D341Med (cell line): ENCODE measurements at regions not wholly inside any gene's neighbourhood (a gene's known extent, or its start where the extent isn't known, plus 50 kb on each side); places are given as distances from the start of the nearest gene placed in this dataset.
A peak's percentile ranks its signal among the peaks of the same experiment; 100 is the strongest.

Source experiments
- DNase-seq: peaks from one replicate; pipeline ENCODE4 v3.0.0; 2012; ENCODE audit warnings: low spot score

- no peak for DNase-seq
Measured at GRCh38 chr18:39667905-39668304, 2102.3 kb upstream of the CELF4 start.

DNA sequence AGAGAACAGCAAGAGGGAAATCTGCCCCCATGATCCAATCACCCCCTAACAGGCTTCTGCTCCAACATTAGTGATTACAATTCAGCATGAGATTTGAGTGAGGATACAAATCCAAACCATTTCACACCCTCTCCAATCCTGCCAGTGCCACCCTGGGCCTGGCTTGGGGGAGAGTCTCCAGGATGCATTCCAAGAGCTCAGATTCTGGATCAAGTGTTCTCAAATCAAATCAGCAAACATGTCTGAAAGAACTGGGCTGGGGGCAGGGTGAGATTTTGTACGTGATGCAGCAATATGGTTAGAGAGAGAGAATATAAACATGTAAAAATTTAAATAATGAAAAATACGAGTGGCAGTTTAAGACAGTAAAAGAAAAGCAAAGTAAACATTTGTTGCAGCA is 2100.9 kb upstream of the CELF4 start:
- DNase-seq = no peak

GRCh38 chr18:39661856-39662366 is 2096.3 kb upstream of the CELF4 start:
- DNase-seq = no peak

GRCh38 chr18:39660141-39660540 is 2094.5 kb upstream of the CELF4 start:
- DNase-seq = no peak

GRCh38 chr18:39655341-39655740 is 2089.7 kb upstream of the CELF4 start:
- no peak for DNase-seq

GRCh38 chr18:39653221-39653620 is 2087.6 kb upstream of the CELF4 start:
- no peak for DNase-seq

- no peak for DNase-seq
Measured at GRCh38 chr18:39648616-39649015, 2083.0 kb upstream of the CELF4 start.

GRCh38 chr18:39647627-39648534 is 2082.3 kb upstream of the CELF4 start:
- DNase-seq = peak; percentile 43

DNA sequence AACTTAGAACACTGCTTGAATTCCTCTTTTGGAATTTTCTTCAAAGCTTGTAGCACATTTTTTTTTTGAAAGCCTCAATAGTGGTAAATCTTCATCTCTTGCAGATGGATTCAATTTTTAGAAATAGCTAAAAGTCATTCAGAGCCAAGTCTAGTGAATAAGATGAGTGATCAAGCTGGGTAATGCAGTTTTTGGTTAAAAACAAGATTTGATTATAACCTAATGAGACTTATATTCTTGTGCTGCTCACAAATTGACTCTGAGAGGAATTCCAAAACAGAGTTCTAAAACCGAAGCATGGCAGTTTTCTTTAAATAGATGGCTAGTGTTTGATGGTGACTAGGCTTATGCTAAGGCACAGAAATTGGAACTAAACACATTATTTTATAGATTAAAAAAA is 2072.6 kb upstream of the CELF4 start:
- no peak for DNase-seq

GRCh38 chr18:39636931-39637330 is 2071.3 kb upstream of the CELF4 start:
- DNase-seq = no peak

- DNase-seq = no peak
Measured at GRCh38 chr18:39635966-39636365, 2070.4 kb upstream of the CELF4 start.

GRCh38 chr18:39635192-39635591 is 2069.6 kb upstream of the CELF4 start:
- DNase-seq = no peak

DNA sequence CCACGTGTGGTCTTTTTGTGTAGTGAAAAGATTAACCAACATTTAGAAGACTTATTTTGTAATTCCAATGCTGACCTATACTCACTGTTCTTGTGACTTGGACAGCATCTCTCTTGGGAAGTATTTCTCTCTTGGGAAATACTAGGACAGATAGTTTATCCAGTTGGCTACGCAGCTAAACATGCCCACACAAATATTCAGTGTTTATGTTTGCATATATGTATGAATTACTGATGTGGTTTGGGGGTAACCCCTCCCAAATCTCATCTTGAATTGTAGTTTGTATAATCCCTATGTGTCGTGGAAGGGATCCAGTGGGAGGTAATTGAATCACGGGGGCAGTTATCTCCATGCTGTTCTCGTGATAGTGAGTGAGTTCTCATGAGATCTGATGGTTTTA is 2062.3 kb upstream of the CELF4 start:
- DNase-seq = no peak

DNA sequence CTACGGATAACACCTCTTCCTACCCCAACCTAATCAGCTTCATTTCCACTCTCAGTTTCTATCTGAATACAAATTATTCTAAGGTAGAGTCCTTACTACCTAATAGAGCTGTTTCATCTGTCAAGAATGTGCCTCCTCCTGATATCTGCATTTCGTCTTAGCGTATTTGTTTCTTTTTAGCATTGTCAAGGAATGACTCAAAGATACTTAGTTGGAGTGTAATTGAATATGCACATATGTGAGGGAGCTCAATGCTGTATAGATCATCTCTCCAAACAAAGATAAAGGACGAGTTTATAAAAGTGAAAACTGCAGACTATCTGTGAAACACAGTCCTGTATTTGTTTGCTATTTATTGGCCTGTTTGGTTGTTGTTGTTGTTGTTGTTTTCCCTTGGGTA is 2059.4 kb upstream of the CELF4 start:
- DNase-seq = no peak

GRCh38 chr18:39622431-39622830 is 2056.8 kb upstream of the CELF4 start:
- DNase-seq = no peak

- DNase-seq = no peak
Measured at GRCh38 chr18:39620551-39621168, 2055.1 kb upstream of the CELF4 start.

DNA sequence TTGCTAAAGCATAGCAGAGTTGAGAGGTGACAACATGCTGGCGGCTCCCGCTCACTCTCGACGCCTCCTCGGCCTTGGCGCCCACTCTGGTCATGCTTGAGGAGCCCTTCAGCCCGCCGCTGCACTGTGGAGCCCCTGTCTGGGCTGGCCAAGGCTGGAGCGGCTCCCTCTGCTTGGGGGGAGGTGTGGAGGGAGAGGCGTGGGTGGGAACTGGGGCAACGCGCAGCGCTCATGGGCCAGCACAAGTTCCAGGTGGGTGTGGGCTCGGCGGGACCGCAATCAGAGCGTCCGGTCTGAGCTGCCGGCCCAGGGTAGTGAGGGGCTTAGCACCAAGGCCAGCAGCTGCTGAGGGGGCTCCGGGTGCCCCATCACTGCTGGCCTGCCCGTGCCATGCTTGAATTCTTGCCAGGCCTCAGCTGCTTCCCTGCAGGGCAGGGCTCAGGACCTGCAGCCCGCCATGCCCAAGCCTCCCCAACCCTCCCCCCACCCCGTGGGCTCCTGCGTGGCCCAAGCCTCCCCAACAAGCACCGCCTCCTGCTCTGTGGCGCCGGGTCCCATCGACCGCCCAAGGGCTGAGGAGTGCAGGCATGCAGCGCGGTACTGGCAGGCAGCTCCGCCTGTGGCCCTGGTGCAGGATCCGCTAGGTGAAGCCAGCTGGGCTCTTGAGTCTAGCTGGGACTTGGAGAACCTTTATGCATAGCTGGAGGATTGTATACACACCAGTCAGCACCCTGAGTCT is 2052.8 kb upstream of the CELF4 start:
- DNase-seq = no peak

GRCh38 chr18:39611381-39612100 is 2045.9 kb upstream of the CELF4 start:
- no peak for DNase-seq

GRCh38 chr18:39607034-39607433 is 2041.4 kb upstream of the CELF4 start:
- DNase-seq = no peak

DNA sequence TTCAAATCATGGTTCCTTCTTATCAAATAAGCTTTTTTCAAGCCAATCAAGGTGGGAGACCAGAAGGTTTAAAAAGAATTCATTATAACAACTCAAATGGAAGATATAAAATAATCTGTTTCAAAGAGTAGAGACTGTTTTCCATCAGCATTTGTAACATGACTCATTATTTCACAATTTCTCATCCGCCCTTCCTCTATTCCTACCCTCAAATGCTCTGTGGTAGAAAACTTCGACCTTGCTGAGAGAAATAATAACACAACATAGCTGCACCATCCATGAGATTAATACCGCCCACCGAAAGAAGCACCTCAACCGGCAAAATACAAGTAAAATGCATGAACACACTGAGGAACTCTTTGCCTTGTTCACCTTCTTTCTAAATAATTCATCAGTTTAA is 2039.2 kb upstream of the CELF4 start:
- no peak for DNase-seq

GRCh38 chr18:39602131-39602530 is 2036.5 kb upstream of the CELF4 start:
- peak; percentile 63 for DNase-seq

- DNase-seq = no peak
Measured at GRCh38 chr18:39600894-39601293, 2035.3 kb upstream of the CELF4 start.
